ENCODE measurements at regions not wholly inside any gene's neighbourhood (a gene's known extent, or its start where the extent isn't known, plus 50 kb on each side); places are given as distances from the start of the nearest gene placed in this dataset.

DNA sequence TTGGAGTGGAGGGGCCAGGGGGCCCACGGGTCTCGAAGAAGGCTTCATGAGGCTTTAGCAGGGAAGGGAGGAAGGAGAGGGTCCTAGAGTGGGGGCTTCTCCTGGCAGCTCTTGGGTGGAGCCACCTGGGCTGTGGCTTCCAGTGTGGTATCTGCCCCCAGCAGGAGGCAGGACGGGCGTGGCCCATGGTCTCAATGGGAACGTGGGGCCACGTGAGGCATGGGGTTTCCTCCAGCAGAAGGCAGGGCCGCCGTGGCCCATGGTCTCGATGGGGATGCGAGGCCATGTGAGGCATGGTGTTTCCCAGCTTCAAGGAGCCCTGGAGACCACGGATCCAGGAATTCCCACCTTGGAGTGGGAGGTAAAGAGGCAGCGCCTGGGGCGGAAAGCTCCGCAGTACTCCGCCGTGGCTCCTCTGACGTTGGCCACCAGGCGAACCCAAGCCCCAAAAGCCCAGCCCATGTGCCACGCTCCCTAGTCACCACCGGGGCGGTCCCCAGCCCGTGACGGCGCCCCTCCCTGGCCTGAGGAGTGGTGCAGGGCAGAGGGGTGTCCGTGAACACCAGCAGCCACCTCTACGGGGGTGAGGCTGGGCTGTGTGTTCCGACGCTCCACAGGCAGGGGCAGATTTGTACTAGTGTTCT is 62.0 kb upstream of the GATA5 start:
- H3K4me3 Mint-ChIP-seq: no peak overlapping the region
- no peaks in the 10 kb centered on the region for H3K4me1 Mint-ChIP-seq (ENCODE audit: low read depth)
- no peaks in the 10 kb centered on the region for H3K27me3 Mint-ChIP-seq (ENCODE audit: low read depth)
- H3K36me3 Mint-ChIP-seq (ENCODE audit: insufficient read depth in 2 of 2): no peaks in the 10 kb centered on the region
- no peak for ATAC-seq (replicated peaks in 1 of 2)
- H3K27ac Mint-ChIP-seq: no peak overlapping the region
- H3K9me3 Mint-ChIP-seq: no peaks in the 10 kb centered on the region
- DNase-seq: no peak

DNA sequence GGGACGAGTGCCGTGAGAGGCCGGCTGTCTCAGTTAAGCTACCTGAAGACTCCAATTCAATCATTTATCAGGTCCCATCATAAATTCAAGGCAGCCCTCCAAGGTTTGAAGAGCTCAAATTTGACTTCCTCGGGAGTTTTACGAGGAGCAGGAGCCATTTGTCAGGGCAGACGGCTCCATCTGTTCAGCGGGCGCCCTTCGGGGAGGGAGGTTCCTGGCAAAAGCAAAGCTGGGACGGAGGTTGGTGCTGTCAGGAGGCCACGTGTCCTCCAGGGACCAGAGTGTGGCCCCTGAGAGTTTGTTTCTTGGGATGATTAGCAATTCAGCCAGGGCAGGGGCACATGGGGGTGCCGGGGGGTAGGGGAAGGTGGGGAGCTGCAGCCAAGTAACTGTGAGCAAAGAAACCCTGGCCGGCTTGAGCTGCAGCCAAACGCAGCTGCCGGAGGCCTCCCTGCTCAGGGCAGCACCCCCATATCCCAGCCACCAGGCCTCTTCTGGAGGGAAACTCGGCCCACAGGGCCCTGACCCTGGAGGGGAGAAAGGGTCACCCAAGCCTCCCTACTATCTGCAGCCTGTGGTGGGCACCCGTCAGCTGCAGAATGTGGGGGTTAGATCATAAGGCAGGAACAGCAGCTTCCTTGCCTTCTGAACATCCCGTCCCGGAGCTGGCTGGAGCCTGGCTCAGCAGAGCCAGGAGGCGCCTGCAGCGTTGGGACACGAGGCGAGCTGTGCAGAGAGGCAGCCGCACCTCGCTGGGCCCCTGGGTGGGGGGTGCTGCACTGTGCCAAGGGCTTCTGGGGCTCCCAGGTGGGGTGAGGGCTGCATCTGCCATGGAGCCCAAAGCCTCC is 63.6 kb upstream of the GATA5 start:
- H3K9me3 Mint-ChIP-seq: no peaks in the 10 kb centered on the region
- DNase-seq (no peak), ATAC-seq (replicated peaks in 1 of 2) (no peak)
- H3K36me3 Mint-ChIP-seq (ENCODE audit: insufficient read depth in 2 of 2): no peaks in the 10 kb centered on the region
- H3K4me1 Mint-ChIP-seq (ENCODE audit: low read depth): no peaks in the 10 kb centered on the region
- no peak overlapping the region for H3K4me3 Mint-ChIP-seq
- no peaks in the 10 kb centered on the region for H3K27me3 Mint-ChIP-seq (ENCODE audit: low read depth)
- H3K27ac Mint-ChIP-seq: no peak overlapping the region

DNA sequence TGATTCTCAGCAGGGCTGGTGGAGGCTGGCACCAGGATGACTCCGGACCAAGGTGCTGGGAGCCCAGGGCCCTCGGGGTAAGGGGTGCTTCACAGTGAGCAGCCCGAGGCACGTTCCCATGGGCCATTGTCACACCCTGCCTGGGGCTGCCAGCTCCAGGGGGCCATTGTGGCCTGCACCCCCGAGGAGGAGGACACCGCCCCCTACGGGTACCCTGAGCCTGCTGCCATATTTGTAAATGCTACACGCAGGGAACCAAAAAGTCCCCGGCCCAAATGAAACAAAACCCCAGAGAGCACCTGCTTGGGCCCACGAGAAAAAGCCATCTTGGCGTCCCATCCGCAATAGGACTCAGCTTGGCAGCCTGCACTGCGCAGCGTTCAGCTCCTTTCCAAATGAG is 64.7 kb upstream of the GATA5 start:
- Mint-ChIP-seq H3K36me3 (ENCODE audit: insufficient read depth in 2 of 2) (no peaks in the 10 kb centered on the region), H3K4me3 (no peak overlapping the region), H3K27me3 (ENCODE audit: low read depth) (no peaks in the 10 kb centered on the region), H3K4me1 (ENCODE audit: low read depth) (no peaks in the 10 kb centered on the region), H3K27ac (no peak overlapping the region), H3K9me3 (no peaks in the 10 kb centered on the region)
- DNase-seq (no peak), ATAC-seq (replicated peaks in 1 of 2) (no peak)

DNA sequence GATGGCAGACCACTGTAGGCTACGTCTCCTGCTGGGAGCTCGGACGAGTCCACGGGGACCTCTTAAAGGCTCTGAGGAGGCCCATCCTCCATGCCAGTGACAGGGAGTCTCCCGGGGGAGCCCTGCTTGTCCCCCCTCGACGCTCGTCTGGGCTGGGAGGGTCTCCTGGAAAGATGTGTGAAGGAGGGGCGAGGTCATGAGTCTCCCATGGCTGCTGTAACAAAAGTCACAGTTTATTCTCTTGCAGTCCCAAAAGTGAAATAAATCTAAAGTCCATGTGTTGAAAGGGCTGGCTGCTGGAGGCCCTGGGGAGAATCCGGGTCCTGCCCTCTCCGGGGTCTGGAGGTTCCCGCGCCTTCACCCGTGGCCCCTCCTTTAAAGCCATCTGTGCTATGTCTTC is 67.1 kb upstream of the GATA5 start:
- H3K27ac Mint-ChIP-seq: no peak overlapping the region
- no peaks in the 10 kb centered on the region for H3K9me3 Mint-ChIP-seq
- no peak for DNase-seq
- H3K36me3 Mint-ChIP-seq (ENCODE audit: insufficient read depth in 2 of 2): no peaks in the 10 kb centered on the region
- no peak overlapping the region for H3K4me3 Mint-ChIP-seq
- no peaks in the 10 kb centered on the region for H3K27me3 Mint-ChIP-seq (ENCODE audit: low read depth)
- no peak for ATAC-seq (replicated peaks in 1 of 2)
- no peaks in the 10 kb centered on the region for H3K4me1 Mint-ChIP-seq (ENCODE audit: low read depth)

DNA sequence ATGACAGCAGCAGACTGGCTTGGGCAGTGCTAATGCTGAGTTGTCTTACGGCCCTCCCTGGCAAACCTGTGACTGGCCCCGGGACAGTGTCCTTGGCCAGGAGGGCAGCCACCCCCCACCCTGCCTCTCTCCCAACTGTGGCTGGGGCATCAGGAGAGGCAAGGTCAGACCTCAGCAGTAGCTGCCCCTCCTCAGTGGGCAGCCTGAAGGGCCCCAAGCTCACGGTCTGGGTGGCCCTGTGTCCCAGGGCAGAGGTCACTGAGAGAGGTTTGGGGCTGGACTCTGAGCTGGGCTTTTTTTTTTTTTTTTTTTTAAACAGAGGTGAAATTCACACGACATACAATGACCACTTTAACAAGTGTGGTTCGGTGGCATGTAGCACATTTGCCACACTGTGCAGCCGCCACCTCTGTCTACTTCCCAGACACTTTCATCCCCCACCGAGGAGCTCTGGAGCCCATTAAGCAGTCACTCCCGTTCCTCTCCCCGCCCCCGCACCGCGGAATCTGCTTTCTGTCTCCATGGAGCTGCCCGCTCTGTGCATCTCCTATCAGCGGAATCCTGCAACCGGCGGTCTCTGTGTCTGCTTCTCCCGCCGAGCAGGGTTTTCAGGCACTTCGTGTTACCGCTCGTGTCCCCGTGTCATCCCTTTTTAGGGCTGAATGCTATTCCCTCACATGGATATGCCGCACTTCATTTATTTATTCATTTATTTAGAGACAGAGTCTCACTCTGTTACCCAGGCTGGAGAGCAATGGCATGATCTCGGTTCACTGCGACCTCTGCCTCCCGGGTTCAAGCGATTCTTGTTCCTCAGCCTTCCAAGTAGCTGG is 67.9 kb upstream of the GATA5 start:
- no peaks in the 10 kb centered on the region for H3K9me3 Mint-ChIP-seq
- ATAC-seq (replicated peaks in 1 of 2) (no peak), DNase-seq (no peak)
- H3K4me1 Mint-ChIP-seq (ENCODE audit: low read depth): no peaks in the 10 kb centered on the region
- H3K36me3 Mint-ChIP-seq (ENCODE audit: insufficient read depth in 2 of 2): no peaks in the 10 kb centered on the region
- H3K4me3 Mint-ChIP-seq: no peak overlapping the region
- no peak overlapping the region for H3K27ac Mint-ChIP-seq
- no peaks in the 10 kb centered on the region for H3K27me3 Mint-ChIP-seq (ENCODE audit: low read depth)

DNA sequence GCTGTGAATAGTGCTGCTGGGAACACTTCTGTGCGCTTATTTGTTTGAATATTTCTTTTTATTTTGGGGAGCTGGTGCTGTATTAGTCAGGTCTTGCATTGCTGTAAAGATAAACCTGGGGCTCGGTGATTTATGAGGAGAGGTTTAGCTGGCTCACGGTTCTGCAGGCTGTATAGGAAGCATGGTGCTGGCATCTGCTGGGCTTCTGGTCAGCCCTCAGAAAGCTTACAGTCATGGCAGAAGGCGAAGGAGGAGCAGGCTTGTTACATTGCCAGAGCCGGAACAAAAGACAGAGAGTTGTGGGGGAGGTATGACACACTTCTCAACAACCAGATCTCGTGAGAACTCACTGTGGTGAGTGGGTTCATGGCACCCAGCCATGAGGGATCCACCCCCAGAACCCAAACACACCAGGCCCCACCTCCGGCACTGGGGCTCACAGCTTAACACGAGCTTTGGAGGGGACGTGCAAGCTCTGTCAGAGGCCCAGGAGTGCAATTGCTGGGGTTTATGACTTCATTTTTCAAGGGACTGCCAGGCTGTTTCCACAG is 68.8 kb upstream of the GATA5 start:
- no peak for ATAC-seq (replicated peaks in 1 of 2)
- no peak overlapping the region for H3K27ac Mint-ChIP-seq
- H3K27me3 Mint-ChIP-seq (ENCODE audit: low read depth): no peaks in the 10 kb centered on the region
- no peaks in the 10 kb centered on the region for H3K4me1 Mint-ChIP-seq (ENCODE audit: low read depth)
- no peak for DNase-seq
- no peaks in the 10 kb centered on the region for H3K9me3 Mint-ChIP-seq
- H3K36me3 Mint-ChIP-seq (ENCODE audit: insufficient read depth in 2 of 2): no peaks in the 10 kb centered on the region
- no peak overlapping the region for H3K4me3 Mint-ChIP-seq

DNA sequence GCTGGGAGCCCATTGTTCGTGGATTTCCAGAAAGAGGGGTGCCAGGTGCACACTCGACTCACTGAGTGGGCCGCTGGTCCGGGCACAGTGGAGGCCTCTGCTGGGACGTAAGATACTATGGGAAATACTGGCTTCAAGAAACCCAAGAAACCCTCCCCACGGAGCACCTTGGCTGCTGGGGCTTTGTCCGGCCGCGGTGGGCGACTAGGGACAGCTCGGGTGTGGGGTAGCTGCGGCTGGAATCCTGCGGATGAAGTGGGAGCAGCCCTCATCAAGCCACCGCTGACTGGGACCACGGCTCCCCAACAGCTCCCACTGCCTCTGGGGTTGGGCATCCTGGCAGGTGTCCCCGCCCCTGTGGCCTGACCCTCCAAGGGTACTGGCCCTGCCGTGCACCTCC is 69.5 kb upstream of the GATA5 start:
- Mint-ChIP-seq H3K36me3 (ENCODE audit: insufficient read depth in 2 of 2) (no peaks in the 10 kb centered on the region), H3K4me1 (ENCODE audit: low read depth) (no peaks in the 10 kb centered on the region), H3K27ac (no peak overlapping the region), H3K9me3 (no peaks in the 10 kb centered on the region), H3K27me3 (ENCODE audit: low read depth) (peaks cover 1% of the 10 kb centered on the region), H3K4me3 (no peak overlapping the region)
- DNase-seq (no peak), ATAC-seq (replicated peaks in 1 of 2) (no peak)

DNA sequence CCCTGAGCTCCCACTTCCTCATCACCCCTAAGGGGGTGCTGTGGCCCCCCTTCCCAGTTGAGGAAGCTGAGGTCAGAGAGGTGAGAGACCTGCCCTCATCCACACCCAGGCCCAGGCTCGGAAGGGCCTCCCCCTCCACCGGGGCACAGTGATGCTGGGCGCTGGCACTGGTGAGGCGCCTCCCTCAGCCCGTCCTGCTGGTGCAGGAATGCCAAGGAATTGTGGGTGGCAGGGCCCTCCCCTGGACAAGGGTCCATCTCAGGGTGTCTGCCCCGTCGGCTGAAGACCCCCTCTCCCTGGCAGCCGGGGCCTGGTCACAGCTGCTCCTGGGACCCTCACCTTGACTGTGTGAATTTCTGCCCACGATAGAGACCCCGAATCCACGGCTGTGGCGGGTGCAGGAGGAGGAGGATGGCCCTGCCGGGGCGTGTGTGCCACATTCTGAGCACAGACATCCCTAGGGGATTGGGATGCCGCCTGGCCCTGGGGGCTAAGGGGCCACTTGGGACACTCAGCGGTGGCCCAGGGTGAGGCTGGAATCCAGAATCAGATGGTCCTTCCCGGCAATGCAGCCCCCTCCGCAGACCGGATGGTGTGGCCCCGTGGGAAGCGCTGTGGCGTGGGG is 70.2 kb upstream of the GATA5 start:
- Mint-ChIP-seq H3K4me1 (ENCODE audit: low read depth) (peaks cover 4% of the 10 kb centered on the region), H3K36me3 (ENCODE audit: insufficient read depth in 2 of 2) (no peaks in the 10 kb centered on the region)
- ATAC-seq (replicated peaks in 1 of 2): no peak

DNA sequence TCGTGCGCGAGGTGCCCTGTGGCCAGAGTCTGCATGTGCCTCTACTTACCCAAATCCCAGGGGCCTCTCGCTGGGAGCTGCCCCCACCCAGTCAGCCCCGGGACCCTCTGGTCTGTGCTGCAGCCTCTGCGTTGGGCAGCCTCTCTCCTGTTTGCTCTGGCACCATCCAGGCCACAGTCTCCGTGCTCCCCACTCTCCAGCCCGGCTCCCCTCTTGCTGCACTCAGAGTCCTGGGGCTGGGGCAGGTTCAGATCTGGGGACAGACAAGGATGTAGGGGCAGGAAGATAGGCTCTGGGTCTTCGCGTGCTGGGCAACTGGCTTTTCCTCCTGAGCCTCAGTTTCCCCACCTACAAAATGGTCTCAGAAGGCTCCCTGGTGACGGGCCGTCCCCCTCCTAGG is 70.8 kb upstream of the GATA5 start:
- no peaks in the 10 kb centered on the region for H3K9me3 Mint-ChIP-seq
- no peak overlapping the region for H3K4me3 Mint-ChIP-seq
- peaks cover 4% of the 10 kb centered on the region for H3K4me1 Mint-ChIP-seq (ENCODE audit: low read depth)
- no peak overlapping the region for H3K27ac Mint-ChIP-seq
- DNase-seq (no peak), ATAC-seq (replicated peaks in 1 of 2) (no peak)
- H3K27me3 Mint-ChIP-seq (ENCODE audit: low read depth): peaks cover 10% of the 10 kb centered on the region
- H3K36me3 Mint-ChIP-seq (ENCODE audit: insufficient read depth in 2 of 2): no peaks in the 10 kb centered on the region

More for the DNA sequence above, 70.2 kb upstream of the GATA5 start:
- peaks cover 9% of the 10 kb centered on the region for H3K27me3 Mint-ChIP-seq (ENCODE audit: low read depth)
- H3K4me3 Mint-ChIP-seq: no peak overlapping the region
- DNase-seq: no peak
- H3K27ac Mint-ChIP-seq: no peak overlapping the region
- no peaks in the 10 kb centered on the region for H3K9me3 Mint-ChIP-seq

DNA sequence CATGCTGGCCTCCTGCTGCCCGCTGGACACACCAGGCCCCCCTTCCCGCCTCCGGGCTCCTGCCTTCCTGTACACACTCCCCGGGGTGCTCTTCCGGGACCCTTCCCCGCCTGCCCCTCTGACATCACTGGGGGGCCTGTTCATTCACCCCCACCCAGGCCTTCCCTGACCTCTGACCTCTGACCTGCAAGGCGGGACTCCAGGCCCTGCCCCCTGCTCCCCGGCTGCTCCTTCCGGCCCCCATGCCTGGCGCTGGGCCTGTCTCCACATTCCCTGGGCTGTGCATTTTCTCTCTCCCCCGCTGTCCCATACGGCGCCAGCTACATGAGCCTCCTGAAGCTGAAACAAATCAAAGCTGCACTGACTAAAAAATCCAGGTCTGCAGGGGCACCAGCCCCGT is 71.6 kb upstream of the GATA5 start:
- no peaks in the 10 kb centered on the region for H3K9me3 Mint-ChIP-seq
- H3K36me3 Mint-ChIP-seq (ENCODE audit: insufficient read depth in 2 of 2): no peaks in the 10 kb centered on the region
- H3K4me1 Mint-ChIP-seq (ENCODE audit: low read depth): peaks cover 4% of the 10 kb centered on the region
- ATAC-seq (replicated peaks in 1 of 2) (no peak), DNase-seq (no peak)
- H3K27me3 Mint-ChIP-seq (ENCODE audit: low read depth): peaks cover 16% of the 10 kb centered on the region
- H3K4me3 Mint-ChIP-seq: no peak overlapping the region
- H3K27ac Mint-ChIP-seq: no peak overlapping the region

DNA sequence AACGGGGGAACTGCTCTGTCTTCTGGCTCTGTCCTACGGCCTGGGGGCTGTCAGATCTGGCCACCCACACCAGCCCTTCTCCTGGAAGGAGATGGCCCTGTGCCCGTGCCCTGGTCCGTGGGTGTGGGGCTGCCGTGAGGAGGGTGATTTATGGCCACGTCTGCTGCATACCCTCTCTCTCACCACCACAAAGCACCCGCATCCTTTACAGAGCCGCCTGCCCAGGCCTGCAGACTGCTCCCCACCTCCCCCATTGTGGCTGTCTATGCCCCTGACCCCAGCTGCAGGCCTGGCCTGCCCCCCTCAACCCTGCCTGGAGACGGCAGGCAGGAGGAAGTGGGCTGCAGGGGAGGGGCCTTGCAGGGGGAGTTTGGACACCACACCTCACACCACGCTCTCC is 72.7 kb upstream of the GATA5 start:
- no peaks in the 10 kb centered on the region for H3K9me3 Mint-ChIP-seq
- H3K4me1 Mint-ChIP-seq (ENCODE audit: low read depth): peaks cover 4% of the 10 kb centered on the region
- H3K27me3 Mint-ChIP-seq (ENCODE audit: low read depth): peaks cover 23% of the 10 kb centered on the region
- no peak overlapping the region for H3K4me3 Mint-ChIP-seq
- no peak for DNase-seq
- no peaks in the 10 kb centered on the region for H3K36me3 Mint-ChIP-seq (ENCODE audit: insufficient read depth in 2 of 2)
- H3K27ac Mint-ChIP-seq: no peak overlapping the region
- ATAC-seq (replicated peaks in 1 of 2): no peak

DNA sequence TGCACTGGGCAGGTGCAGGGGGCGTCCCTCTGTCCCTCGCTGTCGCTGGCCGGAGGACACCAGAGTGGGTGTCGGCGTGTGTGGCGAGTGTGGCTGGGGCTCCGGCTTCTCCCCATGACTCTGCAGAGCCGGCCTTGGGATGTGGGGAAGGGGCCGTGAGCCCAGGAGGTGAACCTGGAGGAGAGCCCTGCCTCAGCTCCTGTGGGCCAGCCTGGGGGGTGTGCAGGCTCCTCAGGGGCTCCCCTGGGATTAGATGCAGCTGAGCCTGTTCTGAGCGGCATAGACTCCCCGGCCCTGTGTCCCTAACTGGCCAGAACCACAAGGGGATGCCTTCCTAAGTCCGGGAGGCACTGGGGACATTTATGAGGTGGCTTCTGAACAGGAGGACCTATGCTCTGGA is 73.2 kb upstream of the GATA5 start:
- H3K27ac Mint-ChIP-seq: no peak overlapping the region
- no peaks in the 10 kb centered on the region for H3K36me3 Mint-ChIP-seq (ENCODE audit: insufficient read depth in 2 of 2)
- peaks cover 4% of the 10 kb centered on the region for H3K4me1 Mint-ChIP-seq (ENCODE audit: low read depth)
- H3K27me3 Mint-ChIP-seq (ENCODE audit: low read depth): peaks cover 23% of the 10 kb centered on the region
- no peak for DNase-seq
- no peak for ATAC-seq (replicated peaks in 1 of 2)
- no peak overlapping the region for H3K4me3 Mint-ChIP-seq
- H3K9me3 Mint-ChIP-seq: no peaks in the 10 kb centered on the region
